ENCODE measurements at regions not wholly inside any gene's neighbourhood (a gene's known extent, or its start where the extent isn't known, plus 50 kb on each side); places are given as distances from the start of the nearest gene placed in this dataset.

- peaks cover 0 to 5% of the 10 kb centered on the region in 2 donors for H3K27me3 Mint-ChIP-seq
- ATAC-seq (replicated peaks in 1 of 4): no peak
- Histone ChIP-seq H3K9me3 (no peaks in the 10 kb centered on the region), H3K4me3 (ENCODE audit: control insufficient read depth in 1 of 2, extremely low read depth in 1 of 2, low read length in 1 of 2) (no peak overlapping the region), H3K27me3 (replicated peaks in 1 of 2; ENCODE audit: control insufficient read depth in 2 of 2, extremely low read depth in 1 of 2, insufficient read depth in 2 of 2, low read length in 1 of 2) (peaks cover 0 to 5% of the 10 kb centered on the region in 2 experiments), H3K4me1 (ENCODE audit: control insufficient read depth in 1 of 2, extremely low read depth in 1 of 2, insufficient read depth in 2 of 2, low read length in 2 of 2) (no peaks in the 10 kb centered on the region), H3K27ac (ENCODE audit: low read length) (no peak overlapping the region), H3K36me3 (ENCODE audit: control insufficient read depth in 2 of 2, extremely low read depth in 1 of 2, insufficient read depth in 1 of 2, low read length in 1 of 2) (no peaks in the 10 kb centered on the region)
- H3K27ac Mint-ChIP-seq: no peak overlapping the region
- no peak for DNase-seq
- H3K9me3 Mint-ChIP-seq: no peaks in the 10 kb centered on the region
- H3K4me3 Mint-ChIP-seq: no peak overlapping the region
- POLR2A ChIA-PET: no interaction called here
- H3K36me3 Mint-ChIP-seq: no peaks in the 10 kb centered on the region
- peaks cover 0 to 3% (median 0%) of the 10 kb centered on the region in 3 donors for H3K4me1 Mint-ChIP-seq
- CTCF ChIA-PET: no interaction called here
- 92% methylated on average over 2 of the region's 2 CpGs for WGBS (ENCODE audit: insufficient coverage)
Measured at GRCh38 chr4:112885897-112886296, 163.6 kb upstream of the ANK2 start.

GRCh38 chr4:112888622-112889021, 160.8 kb upstream of the ANK2 start:
- no peaks in the 10 kb centered on the region for H3K9me3 ChIP-seq
- H3K4me1 ChIP-seq (ENCODE audit: control insufficient read depth in 1 of 2, extremely low read depth in 1 of 2, insufficient read depth in 2 of 2, low read length in 2 of 2): no peaks in the 10 kb centered on the region
- H3K36me3 ChIP-seq (ENCODE audit: control insufficient read depth in 2 of 2, extremely low read depth in 1 of 2, insufficient read depth in 1 of 2, low read length in 1 of 2): no peaks in the 10 kb centered on the region
- 67% methylated on average over 1 of the region's 2 CpGs for WGBS (ENCODE audit: insufficient coverage)
- no peak for DNase-seq
- CTCF ChIA-PET: no interaction called here
- POLR2A ChIA-PET: no interaction called here
- Mint-ChIP-seq H3K9me3 (no peaks in the 10 kb centered on the region), H3K27me3 (peaks cover 0 to 15% of the 10 kb centered on the region in 2 donors), H3K4me1 (peaks cover 0 to 3% (median 0%) of the 10 kb centered on the region in 3 donors), H3K27ac (no peak overlapping the region), H3K4me3 (no peak overlapping the region), H3K36me3 (no peaks in the 10 kb centered on the region)
- ATAC-seq (replicated peaks in 1 of 4): no peak
- no peak overlapping the region for H3K4me3 ChIP-seq (ENCODE audit: control insufficient read depth in 1 of 2, extremely low read depth in 1 of 2, low read length in 1 of 2)
- H3K27ac ChIP-seq (ENCODE audit: low read length): no peak overlapping the region
- peaks cover 0 to 4% of the 10 kb centered on the region in 2 experiments for H3K27me3 ChIP-seq (replicated peaks in 1 of 2; ENCODE audit: control insufficient read depth in 2 of 2, extremely low read depth in 1 of 2, insufficient read depth in 2 of 2, low read length in 1 of 2)

DNA sequence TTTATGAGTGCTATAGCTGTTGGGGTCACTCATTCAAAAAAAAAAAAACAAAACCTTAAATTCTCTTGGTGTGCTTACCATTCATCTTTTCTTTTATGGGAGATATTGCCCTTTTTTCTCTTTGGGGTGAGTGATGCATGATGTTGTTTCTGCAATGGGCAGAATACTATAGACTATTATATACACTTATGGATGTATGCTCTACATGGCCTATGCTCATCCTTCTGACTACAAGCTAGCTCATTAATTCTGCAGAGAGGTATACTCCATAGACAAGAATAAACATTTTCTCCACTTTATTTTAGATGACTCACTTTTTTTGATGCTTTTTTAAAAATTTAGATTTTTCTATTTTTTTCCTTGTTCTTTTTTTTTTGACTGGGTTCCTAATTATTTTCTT, 160.3 kb upstream of the ANK2 start:
- Histone ChIP-seq H3K36me3 (ENCODE audit: control insufficient read depth in 2 of 2, extremely low read depth in 1 of 2, insufficient read depth in 1 of 2, low read length in 1 of 2) (no peaks in the 10 kb centered on the region), H3K27me3 (replicated peaks in 1 of 2; ENCODE audit: control insufficient read depth in 2 of 2, extremely low read depth in 1 of 2, insufficient read depth in 2 of 2, low read length in 1 of 2) (peaks cover 0 to 6% of the 10 kb centered on the region in 2 experiments), H3K4me3 (ENCODE audit: control insufficient read depth in 1 of 2, extremely low read depth in 1 of 2, low read length in 1 of 2) (no peak overlapping the region), H3K4me1 (ENCODE audit: control insufficient read depth in 1 of 2, extremely low read depth in 1 of 2, insufficient read depth in 2 of 2, low read length in 2 of 2) (no peaks in the 10 kb centered on the region), H3K9me3 (no peaks in the 10 kb centered on the region), H3K27ac (ENCODE audit: low read length) (no peak overlapping the region)
- Mint-ChIP-seq H3K4me3 (no peak overlapping the region), H3K4me1 (peaks cover 0 to 3% (median 0%) of the 10 kb centered on the region in 3 donors), H3K27ac (no peak overlapping the region), H3K36me3 (no peaks in the 10 kb centered on the region), H3K27me3 (peaks cover 0 to 18% of the 10 kb centered on the region in 2 donors), H3K9me3 (no peaks in the 10 kb centered on the region)
- ATAC-seq (replicated peaks in 1 of 4) (no peak), DNase-seq (no peak)
- ChIA-PET POLR2A (no interaction called here), CTCF (no interaction called here)

- H3K4me1 ChIP-seq (ENCODE audit: control insufficient read depth in 1 of 2, extremely low read depth in 1 of 2, insufficient read depth in 2 of 2, low read length in 2 of 2): no peaks in the 10 kb centered on the region
- peaks cover 0 to 6% of the 10 kb centered on the region in 2 experiments for H3K27me3 ChIP-seq (replicated peaks in 1 of 2; ENCODE audit: control insufficient read depth in 2 of 2, extremely low read depth in 1 of 2, insufficient read depth in 2 of 2, low read length in 1 of 2)
- Mint-ChIP-seq H3K4me3 (no peak overlapping the region), H3K9me3 (no peaks in the 10 kb centered on the region), H3K4me1 (peaks cover 0 to 3% (median 0%) of the 10 kb centered on the region in 3 donors), H3K36me3 (no peaks in the 10 kb centered on the region), H3K27ac (no peak overlapping the region), H3K27me3 (peaks cover 0 to 21% of the 10 kb centered on the region in 2 donors)
- H3K27ac ChIP-seq (ENCODE audit: low read length): no peak overlapping the region
- no CpG with 5 or more reads among the region's 5 CpGs for WGBS (ENCODE audit: insufficient coverage)
- ATAC-seq (replicated peaks in 1 of 4) (no peak), DNase-seq (no peak)
- H3K36me3 ChIP-seq (ENCODE audit: control insufficient read depth in 2 of 2, extremely low read depth in 1 of 2, insufficient read depth in 1 of 2, low read length in 1 of 2): no peaks in the 10 kb centered on the region
- H3K4me3 ChIP-seq (ENCODE audit: control insufficient read depth in 1 of 2, extremely low read depth in 1 of 2, low read length in 1 of 2): no peak overlapping the region
- ChIA-PET CTCF (interaction anchor here in 1 of 2 donors (0.6 kb wide), 1 partner anchor 12 kb away, joined by 8 read pairs; no protein-coding TSS in a partner anchor), POLR2A (no interaction called here)
- H3K9me3 ChIP-seq: no peaks in the 10 kb centered on the region
Measured at GRCh38 chr4:112889619-112890527, 159.6 kb upstream of the ANK2 start.

DNA sequence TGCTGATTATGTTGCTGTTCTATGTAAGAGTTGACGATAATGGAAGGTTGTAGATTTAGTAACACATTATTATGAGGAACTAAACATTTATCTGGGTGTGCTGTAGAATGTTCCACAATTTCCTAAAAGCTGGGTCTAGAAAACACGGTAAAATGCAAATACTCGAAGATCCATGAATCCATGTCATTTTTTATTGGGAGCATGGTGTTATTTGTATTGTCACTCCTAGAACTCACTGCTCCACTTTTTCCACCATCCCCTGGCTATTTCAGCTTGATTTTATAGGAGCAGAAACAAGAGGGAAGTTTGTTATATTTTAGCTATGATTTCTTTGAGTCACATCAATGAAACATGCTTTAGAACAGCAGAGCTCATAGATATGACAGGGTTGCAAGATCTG, 155.0 kb upstream of the ANK2 start:
- H3K27ac ChIP-seq (ENCODE audit: low read length): no peak overlapping the region
- DNase-seq (no peak), ATAC-seq (replicated peaks in 1 of 4) (no peak)
- peaks cover 0 to 4% of the 10 kb centered on the region in 2 experiments for H3K27me3 ChIP-seq (replicated peaks in 1 of 2; ENCODE audit: control insufficient read depth in 2 of 2, extremely low read depth in 1 of 2, insufficient read depth in 2 of 2, low read length in 1 of 2)
- H3K36me3 Mint-ChIP-seq: no peaks in the 10 kb centered on the region
- peaks cover 0 to 3% (median 0%) of the 10 kb centered on the region in 3 donors for H3K4me1 Mint-ChIP-seq
- peaks cover 3 to 26% of the 10 kb centered on the region in 2 donors for H3K27me3 Mint-ChIP-seq
- H3K9me3 Mint-ChIP-seq: no peaks in the 10 kb centered on the region
- H3K4me3 ChIP-seq (ENCODE audit: control insufficient read depth in 1 of 2, extremely low read depth in 1 of 2, low read length in 1 of 2): no peak overlapping the region
- ChIA-PET POLR2A (no interaction called here), CTCF (no interaction called here)
- H3K4me1 ChIP-seq (ENCODE audit: control insufficient read depth in 1 of 2, extremely low read depth in 1 of 2, insufficient read depth in 2 of 2, low read length in 2 of 2): no peaks in the 10 kb centered on the region
- H3K27ac Mint-ChIP-seq: no peak overlapping the region
- WGBS (ENCODE audit: insufficient coverage): no CpG with 5 or more reads among the region's 3 CpGs
- no peak overlapping the region for H3K4me3 Mint-ChIP-seq
- no peaks in the 10 kb centered on the region for H3K9me3 ChIP-seq
- H3K36me3 ChIP-seq (ENCODE audit: control insufficient read depth in 2 of 2, extremely low read depth in 1 of 2, insufficient read depth in 1 of 2, low read length in 1 of 2): no peaks in the 10 kb centered on the region

DNA sequence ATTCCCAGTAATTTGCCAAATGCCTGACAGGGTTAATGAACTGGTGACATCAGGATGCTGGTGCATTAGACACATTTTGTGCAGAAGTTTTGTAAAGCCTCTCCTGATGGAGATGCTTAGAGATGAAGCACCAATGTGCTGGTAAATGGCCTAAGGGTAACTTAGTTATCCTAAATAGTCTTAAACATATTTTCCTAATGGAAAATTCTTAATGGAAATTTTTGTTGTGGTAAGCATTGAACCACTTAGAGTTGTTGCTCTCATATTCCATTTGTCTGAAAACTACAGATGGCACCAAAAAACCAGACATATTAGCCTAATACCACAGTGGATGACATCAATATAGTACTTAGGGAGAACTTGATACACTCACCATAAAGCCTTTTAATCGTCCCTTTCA, 154.5 kb upstream of the ANK2 start:
- CTCF ChIA-PET: no interaction called here
- Mint-ChIP-seq H3K4me3 (no peak overlapping the region), H3K27me3 (peaks cover 3 to 29% of the 10 kb centered on the region in 2 donors), H3K4me1 (no peaks in the 10 kb centered on the region), H3K9me3 (no peaks in the 10 kb centered on the region), H3K27ac (no peak overlapping the region), H3K36me3 (no peaks in the 10 kb centered on the region)
- POLR2A ChIA-PET: no interaction called here
- H3K4me1 ChIP-seq (ENCODE audit: control insufficient read depth in 1 of 2, extremely low read depth in 1 of 2, insufficient read depth in 2 of 2, low read length in 2 of 2): no peaks in the 10 kb centered on the region
- H3K27me3 ChIP-seq (replicated peaks in 1 of 2; ENCODE audit: control insufficient read depth in 2 of 2, extremely low read depth in 1 of 2, insufficient read depth in 2 of 2, low read length in 1 of 2): peaks cover 0 to 4% of the 10 kb centered on the region in 2 experiments
- no peak for DNase-seq
- no peak overlapping the region for H3K4me3 ChIP-seq (ENCODE audit: control insufficient read depth in 1 of 2, extremely low read depth in 1 of 2, low read length in 1 of 2)
- H3K9me3 ChIP-seq: no peaks in the 10 kb centered on the region
- WGBS (ENCODE audit: insufficient coverage): no CpG with 5 or more reads among the region's 1 CpG
- no peak overlapping the region for H3K27ac ChIP-seq (ENCODE audit: low read length)
- no peaks in the 10 kb centered on the region for H3K36me3 ChIP-seq (ENCODE audit: control insufficient read depth in 2 of 2, extremely low read depth in 1 of 2, insufficient read depth in 1 of 2, low read length in 1 of 2)
- no peak for ATAC-seq (replicated peaks in 1 of 4)
